ENCODE measurements at regions not wholly inside any gene's neighbourhood (a gene's known extent, or its start where the extent isn't known, plus 50 kb on each side); places are given as distances from the start of the nearest gene placed in this dataset.

DNA sequence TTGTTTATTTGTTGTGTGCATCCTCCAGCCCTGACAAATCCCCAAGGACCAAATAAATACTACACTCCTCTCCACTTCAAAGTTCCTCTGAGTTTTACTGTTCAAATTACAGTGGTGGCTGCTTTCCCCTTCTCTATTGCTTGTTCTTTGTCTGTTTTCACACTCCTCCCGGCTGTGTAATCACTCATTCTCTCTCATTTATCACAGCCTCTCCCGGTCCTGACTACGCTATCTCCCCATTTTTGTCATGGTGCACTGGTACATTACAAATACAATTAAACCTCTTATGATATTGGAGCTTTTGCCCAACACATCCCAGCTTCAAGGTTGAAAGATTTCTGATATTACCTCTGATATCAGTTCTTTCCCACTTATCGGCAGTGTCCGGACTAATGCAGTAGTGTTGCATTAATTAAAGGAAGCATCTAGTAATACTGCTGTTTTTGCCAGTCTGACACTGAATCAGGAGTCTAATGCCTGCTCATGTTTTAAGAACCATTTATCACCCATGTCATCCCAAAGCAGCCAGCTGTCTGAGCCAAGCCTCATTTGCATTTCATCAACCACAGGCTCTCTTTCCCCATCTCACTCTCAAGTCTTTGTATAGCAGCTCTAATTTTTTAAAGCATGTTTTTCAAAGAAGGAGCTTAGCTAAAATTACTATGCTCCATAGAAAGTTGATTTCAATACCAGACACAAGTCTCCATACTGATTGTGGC lies 740.5 kb downstream of the ROBO2 start:
- 45 to 61% (median 56%) methylated on average over 5 of the region's 5 CpGs for WGBS, 3 donors
- no peak overlapping the region for H3K4me3 ChIP-seq
- no peak for DNase-seq
- no peaks in the 10 kb centered on the region for H3K4me1 ChIP-seq (ENCODE audit: insufficient read depth)
- H3K36me3 ChIP-seq, result no peaks in the 10 kb centered on the region
- no peak overlapping the region for H3K27ac ChIP-seq
- H3K27me3 ChIP-seq, result no peaks in the 10 kb centered on the region
- TF ChIP-seq EP300 (IDR thresholded peaks at IDR 0.05), result no peak
- TF ChIP-seq POLR2A (IDR thresholded peaks at IDR 0.05), result no peak
- TF ChIP-seq, protein P1, sequence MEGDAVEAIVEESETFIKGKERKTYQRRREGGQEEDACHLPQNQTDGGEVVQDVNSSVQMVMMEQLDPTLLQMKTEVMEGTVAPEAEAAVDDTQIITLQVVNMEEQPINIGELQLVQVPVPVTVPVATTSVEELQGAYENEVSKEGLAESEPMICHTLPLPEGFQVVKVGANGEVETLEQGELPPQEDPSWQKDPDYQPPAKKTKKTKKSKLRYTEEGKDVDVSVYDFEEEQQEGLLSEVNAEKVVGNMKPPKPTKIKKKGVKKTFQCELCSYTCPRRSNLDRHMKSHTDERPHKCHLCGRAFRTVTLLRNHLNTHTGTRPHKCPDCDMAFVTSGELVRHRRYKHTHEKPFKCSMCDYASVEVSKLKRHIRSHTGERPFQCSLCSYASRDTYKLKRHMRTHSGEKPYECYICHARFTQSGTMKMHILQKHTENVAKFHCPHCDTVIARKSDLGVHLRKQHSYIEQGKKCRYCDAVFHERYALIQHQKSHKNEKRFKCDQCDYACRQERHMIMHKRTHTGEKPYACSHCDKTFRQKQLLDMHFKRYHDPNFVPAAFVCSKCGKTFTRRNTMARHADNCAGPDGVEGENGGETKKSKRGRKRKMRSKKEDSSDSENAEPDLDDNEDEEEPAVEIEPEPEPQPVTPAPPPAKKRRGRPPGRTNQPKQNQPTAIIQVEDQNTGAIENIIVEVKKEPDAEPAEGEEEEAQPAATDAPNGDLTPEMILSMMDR (IDR thresholded peaks at IDR 0.05), result no peak
- no peaks in the 10 kb centered on the region for H3K9me3 ChIP-seq
- intact Hi-C loops (cut with DNase I), result no loop called here

DNA sequence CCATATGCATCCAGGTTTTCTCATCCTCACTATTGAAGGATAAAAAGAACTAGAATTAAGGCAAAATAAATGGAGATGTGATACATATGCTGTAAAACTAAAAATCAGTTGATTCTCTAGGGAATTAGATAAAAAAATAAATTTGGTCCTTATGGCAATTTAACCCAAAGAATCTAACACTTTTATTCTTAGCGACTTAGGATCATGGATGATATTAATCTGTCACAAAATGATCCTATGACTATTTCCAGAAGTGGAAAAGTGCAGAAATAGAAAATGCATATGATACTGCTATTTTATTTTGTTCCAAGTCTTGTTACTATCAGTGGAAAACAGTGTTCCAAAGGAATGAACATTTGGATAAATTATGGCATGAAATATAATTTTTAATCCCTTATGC lies 746.3 kb downstream of the ROBO2 start:
- TF ChIP-seq EP300 (IDR thresholded peaks at IDR 0.05) (no peak), POLR2A (IDR thresholded peaks at IDR 0.05) (no peak)
- TF ChIP-seq, protein P1 (IDR thresholded peaks at IDR 0.05), result no peak
- no peaks in the 10 kb centered on the region for H3K36me3 ChIP-seq
- H3K27me3 ChIP-seq, result no peaks in the 10 kb centered on the region
- no peaks in the 10 kb centered on the region for H3K4me1 ChIP-seq (ENCODE audit: insufficient read depth)
- H3K9me3 ChIP-seq, result no peaks in the 10 kb centered on the region
- no peak overlapping the region for H3K4me3 ChIP-seq
- no peak overlapping the region for H3K27ac ChIP-seq
- intact Hi-C loops (cut with DNase I), result no loop called here
- 55 to 60% (median 59%) methylated on average over 1 of the region's 1 CpG for WGBS, 3 donors
- DNase-seq, result no peak

DNA sequence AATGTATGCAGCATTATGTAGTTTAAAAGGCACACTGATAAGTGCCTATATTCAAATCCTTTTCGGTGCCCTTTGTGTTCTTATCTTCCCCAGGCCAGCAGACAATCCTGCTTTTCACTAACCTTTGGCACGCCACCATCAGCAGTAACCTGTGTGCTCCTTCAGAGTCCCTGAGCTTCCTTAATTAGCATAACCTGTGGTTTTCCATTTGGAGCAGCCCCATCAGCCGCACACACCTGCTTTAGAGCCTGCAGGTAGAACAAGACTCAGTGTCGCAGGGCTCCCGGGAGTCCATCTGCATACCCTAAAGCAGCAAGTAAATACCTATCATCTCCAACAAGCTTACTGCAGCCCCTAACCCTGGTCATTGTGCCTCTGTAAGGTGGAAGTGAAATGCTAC lies 755.1 kb downstream of the ROBO2 start:
- H3K27ac ChIP-seq, result no peak overlapping the region
- no peaks in the 10 kb centered on the region for H3K36me3 ChIP-seq
- TF ChIP-seq, protein P1 (IDR thresholded peaks at IDR 0.05), result no peak
- TF ChIP-seq POLR2A (IDR thresholded peaks at IDR 0.05), result no peak
- TF ChIP-seq EP300 (IDR thresholded peaks at IDR 0.05), result no peak
- no peaks in the 10 kb centered on the region for H3K27me3 ChIP-seq
- H3K4me1 ChIP-seq (ENCODE audit: insufficient read depth), result no peaks in the 10 kb centered on the region
- WGBS, 3 donors, result 84 to 91% (median 85%) methylated on average over 5 of the region's 5 CpGs
- no peak for DNase-seq
- no peaks in the 10 kb centered on the region for H3K9me3 ChIP-seq
- intact Hi-C loops (cut with DNase I), result no loop called here
- no peak overlapping the region for H3K4me3 ChIP-seq

DNA sequence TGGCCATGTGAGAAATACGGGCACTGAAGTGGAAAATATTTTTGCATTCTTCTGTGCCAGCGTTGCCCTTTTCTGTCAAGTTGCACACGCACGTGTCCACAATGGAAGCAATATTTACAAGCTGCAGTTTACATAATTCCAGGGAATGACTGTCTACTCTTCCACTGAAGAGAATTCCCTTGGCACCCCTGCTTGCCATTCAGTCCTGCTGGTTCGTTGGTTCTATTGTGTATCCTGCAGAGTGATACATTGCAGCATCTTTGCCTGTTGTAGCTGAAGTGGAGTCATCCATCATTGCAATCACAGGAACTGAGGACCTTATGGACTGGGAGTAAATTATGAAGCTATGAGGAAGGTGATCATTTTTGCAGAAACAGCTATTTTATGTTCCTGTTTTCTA lies 759.4 kb downstream of the ROBO2 start:
- Histone ChIP-seq H3K9me3 (no peaks in the 10 kb centered on the region), H3K27ac (no peak overlapping the region), H3K4me3 (no peak overlapping the region), H3K36me3 (no peaks in the 10 kb centered on the region), H3K4me1 (ENCODE audit: insufficient read depth) (no peaks in the 10 kb centered on the region), H3K27me3 (no peaks in the 10 kb centered on the region)
- TF ChIP-seq EP300 (IDR thresholded peaks at IDR 0.05), result no peak
- TF ChIP-seq, protein P1 (IDR thresholded peaks at IDR 0.05), result no peak
- no peak for TF ChIP-seq POLR2A (IDR thresholded peaks at IDR 0.05)
- intact Hi-C loops (cut with DNase I), result no loop called here
- 91 to 96% (median 93%) methylated on average over 5 of the region's 5 CpGs for WGBS, 3 donors
- no peak for DNase-seq
